ENCODE measurements at regions not wholly inside any gene's neighbourhood (a gene's known extent, or its start where the extent isn't known, plus 50 kb on each side); places are given as distances from the start of the nearest gene placed in this dataset.

GRCh38 chr12:89943463-89943862, 234.8 kb upstream of the ATP2B1 start:
- Histone ChIP-seq H3K9me3 (no peaks in the 10 kb centered on the region), H3K27me3 (no peaks in the 10 kb centered on the region), H3K36me3 (no peaks in the 10 kb centered on the region), H3K4me1 (peaks cover 7 to 40% (median 14%) of the 10 kb centered on the region in 4 donors), H3K4me3 (no peak overlapping the region), H3K27ac (no peak overlapping the region)
- TF ChIP-seq EP300 (IDR thresholded peaks at IDR 0.05): no peak
- TF ChIP-seq CTCF (IDR thresholded peaks at IDR 0.05): no peak
- TF ChIP-seq POLR2AphosphoS5 (IDR thresholded peaks at IDR 0.05): no peak
- TF ChIP-seq POLR2A (IDR thresholded peaks at IDR 0.05): no peak
- intact Hi-C loops (cut with DNase I; ENCODE audit: low total_unique reads): no loop called here
- DNase-seq: peak in 1 of 2 donors; percentile 32

- Histone ChIP-seq H3K36me3 (no peaks in the 10 kb centered on the region), H3K27ac (no peak overlapping the region), H3K27me3 (no peaks in the 10 kb centered on the region), H3K4me3 (no peak overlapping the region), H3K4me1 (peaks cover 0 to 22% (median 4%) of the 10 kb centered on the region in 4 donors), H3K9me3 (no peaks in the 10 kb centered on the region)
- no peak for DNase-seq
- 75 to 89% (median 76%) methylated on average over 2 of the region's 2 CpGs for WGBS, 5 donors
- intact Hi-C loops (cut with DNase I; ENCODE audit: low total_unique reads): no loop called here
- TF ChIP-seq CTCF (IDR thresholded peaks at IDR 0.05): no peak
Observed at GRCh38 chr12:89941436-89941835, 232.8 kb upstream of the ATP2B1 start.

- intact Hi-C loops (cut with DNase I; ENCODE audit: low total_unique reads): no loop called here
- Histone ChIP-seq H3K4me1 (peaks cover 0 to 20% (median 4%) of the 10 kb centered on the region in 4 donors), H3K9me3 (no peaks in the 10 kb centered on the region), H3K27me3 (no peaks in the 10 kb centered on the region), H3K27ac (peak overlapping the region in 1 of 5 donors; percentile 16), H3K4me3 (no peak overlapping the region), H3K36me3 (no peaks in the 10 kb centered on the region)
- TF ChIP-seq POLR2AphosphoS5 (IDR thresholded peaks at IDR 0.05): peak in 1 of 3 donors; percentile 51
- no peak for TF ChIP-seq POLR2A (IDR thresholded peaks at IDR 0.05)
- peak in 1 of 2 donors; percentile 44 for DNase-seq
- WGBS, 5 donors: 24 to 59% (median 55%) methylated on average over 1 of the region's 1 CpG
Observed at GRCh38 chr12:89939522-89940215, 231.0 kb upstream of the ATP2B1 start.

DNA sequence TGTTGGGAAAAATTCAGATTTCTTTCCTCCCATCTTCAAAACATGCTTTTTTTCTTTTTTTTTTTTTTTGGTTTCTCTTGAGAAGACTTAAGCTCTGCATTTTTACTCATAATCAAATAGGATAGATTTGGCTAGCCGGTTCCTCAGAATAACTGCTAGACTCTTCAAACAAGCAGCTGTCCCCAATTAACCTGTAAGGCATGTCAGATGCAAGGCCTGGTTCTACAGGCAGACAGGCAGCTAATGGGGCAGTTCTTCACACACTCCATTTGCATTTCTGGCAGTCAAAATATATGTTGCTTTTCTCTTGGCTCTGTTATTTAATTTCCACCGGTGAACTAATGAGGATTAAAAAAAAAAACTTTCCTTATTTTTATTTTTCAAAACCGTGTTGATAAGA, 228.0 kb upstream of the ATP2B1 start:
- H3K4me3 ChIP-seq: no peak overlapping the region
- no peaks in the 10 kb centered on the region for H3K27me3 ChIP-seq
- DNase-seq: no peak
- H3K9me3 ChIP-seq: no peaks in the 10 kb centered on the region
- no peak overlapping the region for H3K27ac ChIP-seq
- TF ChIP-seq POLR2A (IDR thresholded peaks at IDR 0.05) (no peak), POLR2AphosphoS5 (IDR thresholded peaks at IDR 0.05) (no peak), CTCF (IDR thresholded peaks at IDR 0.05) (no peak), EP300 (IDR thresholded peaks at IDR 0.05) (no peak)
- WGBS, 5 donors: 55 to 66% (median 60%) methylated on average over 3 of the region's 3 CpGs
- peaks cover 0 to 5% (median 0%) of the 10 kb centered on the region in 4 donors for H3K4me1 ChIP-seq
- intact Hi-C loops (cut with DNase I; ENCODE audit: low total_unique reads): no loop called here
- H3K36me3 ChIP-seq: no peaks in the 10 kb centered on the region

DNA sequence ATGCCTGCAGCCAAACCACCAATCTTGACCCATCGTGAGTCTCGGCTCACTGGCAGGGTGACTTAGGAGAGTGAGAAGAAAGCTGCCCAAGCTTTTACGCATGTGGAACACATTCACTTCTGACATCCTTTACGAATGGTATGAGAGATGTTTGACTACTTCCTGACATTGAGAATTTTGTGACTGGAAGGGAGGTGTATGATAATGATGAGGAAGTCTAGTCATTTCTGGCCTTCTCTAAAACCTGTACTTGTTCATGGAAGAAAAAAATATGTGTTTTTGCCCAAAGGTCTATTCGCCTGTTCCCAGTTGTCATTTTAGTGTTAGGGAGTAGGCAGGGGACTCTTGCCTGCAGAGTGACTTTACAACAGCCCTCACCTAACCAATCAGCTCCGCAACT, 227.2 kb upstream of the ATP2B1 start:
- Histone ChIP-seq H3K4me3 (no peak overlapping the region), H3K27me3 (no peaks in the 10 kb centered on the region), H3K9me3 (no peaks in the 10 kb centered on the region), H3K27ac (no peak overlapping the region), H3K36me3 (no peaks in the 10 kb centered on the region), H3K4me1 (peaks cover 0 to 5% (median 0%) of the 10 kb centered on the region in 4 donors)
- 78 to 90% (median 89%) methylated on average over 6 of the region's 6 CpGs for WGBS, 5 donors
- intact Hi-C loops (cut with DNase I; ENCODE audit: low total_unique reads): no loop called here
- TF ChIP-seq POLR2AphosphoS5 (IDR thresholded peaks at IDR 0.05) (no peak), POLR2A (IDR thresholded peaks at IDR 0.05) (no peak), EP300 (IDR thresholded peaks at IDR 0.05) (no peak), CTCF (IDR thresholded peaks at IDR 0.05) (no peak)
- DNase-seq: no peak

Data from stomach (tissue), 8 donors.